Hepatocyte (in vitro differentiated cells): ENCODE measurements at regions not wholly inside any gene's neighbourhood (a gene's known extent, or its start where the extent isn't known, plus 50 kb on each side); places are given as distances from the start of the nearest gene placed in this dataset.
"Not testable (repeated sequence)": the region's sequence is repeated elsewhere in the genome, so short reads cannot be mapped to it uniquely, and the experiment has no call there.

Experiments
- DNase-seq: peaks from one replicate; pipeline ENCODE4 v3.0.0-alpha.2; 2016; ENCODE audit warnings: low spot score
- H2AFZ ChIP-seq: fragments of 200-600 bp; sonication (generic); 2 replicates; pipeline ENCODE4 v1.6.0; 2016; ENCODE audit warnings: antibody characterized with exemption, mild to moderate bottlenecking
- H3K27ac ChIP-seq: fragments of 200-600 bp; sonication (generic); 2 replicates; pipeline ENCODE4 v1.5.1; 2016; ENCODE audit warnings: mild to moderate bottlenecking
- H3K27me3 ChIP-seq: fragments of 200-600 bp; sonication (generic); 2 replicates; pipeline ENCODE4 v1.6.1; 2016
- H3K36me3 ChIP-seq: fragments of 200-600 bp; sonication (generic); replicated peaks from 2 replicates; pipeline ENCODE4 v1.5.1; 2016; ENCODE audit warnings: low read depth; ENCODE audit not compliant: insufficient read depth
- H3K4me1 ChIP-seq: fragments of 200-600 bp; sonication (generic); 2 replicates; pipeline ENCODE4 v1.5.1; 2016; ENCODE audit warnings: mild to moderate bottlenecking, moderate library complexity; ENCODE audit not compliant: insufficient read depth
- H3K4me2 ChIP-seq: fragments of 200-600 bp; sonication (generic); 2 replicates; pipeline ENCODE4 v1.6.0; 2016
- H3K4me3 ChIP-seq: fragments of 200-600 bp; sonication (generic); 2 replicates; pipeline ENCODE4 v1.5.1; 2016; ENCODE audit warnings: mild to moderate bottlenecking
- H3K79me2 ChIP-seq: fragments of 200-600 bp; sonication (generic); 2 replicates; pipeline ENCODE4 v1.6.0; 2017; ENCODE audit warnings: mild to moderate bottlenecking
- H3K9me2 ChIP-seq: fragments of 200-600 bp; sonication (generic); replicated peaks from 2 replicates; pipeline ENCODE4 v1.6.0; 2017; ENCODE audit warnings: mild to moderate bottlenecking; ENCODE audit not compliant: insufficient read depth
- H3K9me3 ChIP-seq: fragments of 200-600 bp; sonication (generic); 2 replicates; pipeline ENCODE4 v1.5.1; 2016; ENCODE audit warnings: low read depth, mild to moderate bottlenecking
- H4K20me1 ChIP-seq: fragments of 200-600 bp; sonication (generic); 2 replicates; pipeline ENCODE4 v1.6.0; 2016; ENCODE audit warnings: mild to moderate bottlenecking; ENCODE audit not compliant: insufficient read depth, poor library complexity, severe bottlenecking
- CTCF ChIP-seq: fragments of 200-600 bp; sonication (generic); IDR thresholded peaks from 2 replicates; pipeline ENCODE4 v1.5.1; 2016; ENCODE audit warnings: antibody characterized with exemption, mild to moderate bottlenecking; ENCODE audit not compliant: poor library complexity
- EZH2 ChIP-seq: fragments of 200-600 bp; sonication (generic); IDR thresholded peaks from 2 replicates; pipeline ENCODE4 v1.6.1; 2016; ENCODE audit warnings: antibody characterized with exemption, mild to moderate bottlenecking, borderline replicate concordance
- EZH2phosphoT487 ChIP-seq: fragments of 200-600 bp; sonication (generic); IDR thresholded peaks from one replicate; pipeline ENCODE4 v1.6.1; 2018; ENCODE audit warnings: antibody characterized with exemption, mild to moderate bottlenecking, low read depth, moderate library complexity; ENCODE audit not compliant: unreplicated experiment, severe bottlenecking
- WGBS: methylation state at CpG from one replicate; pipeline ENCODE4 v1.1.6; 2016; ENCODE audit warnings: low lambda C conversion rate; ENCODE audit errors: missing lambda C conversion rate; 5-methylcytosine and 5-hydroxymethylcytosine counted together

DNA sequence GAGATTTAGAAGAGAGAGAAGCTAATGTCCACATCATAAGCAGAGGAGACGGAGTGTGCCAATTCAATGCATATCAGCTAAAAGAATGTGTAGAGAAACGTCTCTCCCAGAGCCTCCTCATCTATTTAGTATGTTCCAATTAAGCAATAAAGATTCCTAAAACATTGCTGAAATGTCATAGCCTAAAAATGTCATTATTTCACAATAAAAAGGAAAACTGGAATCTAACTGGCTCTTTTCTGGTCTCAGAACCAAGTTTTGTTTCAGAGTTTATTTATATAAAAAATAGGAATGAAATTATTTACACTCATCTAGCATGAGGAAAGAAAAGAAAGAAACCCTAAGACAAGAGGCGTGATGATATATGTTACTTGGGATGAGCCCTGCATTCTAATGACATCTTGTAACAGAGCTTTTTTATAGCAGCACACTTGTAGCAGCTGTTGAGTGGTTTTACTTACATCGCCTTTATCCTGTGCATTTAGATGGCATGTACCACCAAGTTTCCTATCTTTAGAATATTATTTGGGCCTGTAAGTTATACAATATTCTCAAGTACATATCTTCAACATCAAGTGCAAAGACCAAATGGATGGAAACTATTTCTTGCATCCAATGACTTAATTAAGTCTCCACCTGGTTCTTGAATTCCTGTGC lies 266.3 kb upstream of the PRKD1 start:
- Histone ChIP-seq H2AFZ (no peak overlapping the region), H3K4me1 (no peaks in the 10 kb centered on the region), H3K4me3 (no peak overlapping the region), H3K9me2 (no peaks in the 10 kb centered on the region), H3K27me3 (no peaks in the 10 kb centered on the region), H3K27ac (peak overlapping the region; percentile 50), H3K79me2 (no peaks in the 10 kb centered on the region), H3K4me2 (no peak overlapping the region), H3K9me3 (no peaks in the 10 kb centered on the region), H4K20me1 (no peaks in the 10 kb centered on the region), H3K36me3 (no peaks in the 10 kb centered on the region)
- TF ChIP-seq EZH2 (no peak), EZH2phosphoT487 (no peak), CTCF (no peak)
- 77% methylated on average over 4 of the region's 4 CpGs for WGBS
- no peak for DNase-seq

DNA sequence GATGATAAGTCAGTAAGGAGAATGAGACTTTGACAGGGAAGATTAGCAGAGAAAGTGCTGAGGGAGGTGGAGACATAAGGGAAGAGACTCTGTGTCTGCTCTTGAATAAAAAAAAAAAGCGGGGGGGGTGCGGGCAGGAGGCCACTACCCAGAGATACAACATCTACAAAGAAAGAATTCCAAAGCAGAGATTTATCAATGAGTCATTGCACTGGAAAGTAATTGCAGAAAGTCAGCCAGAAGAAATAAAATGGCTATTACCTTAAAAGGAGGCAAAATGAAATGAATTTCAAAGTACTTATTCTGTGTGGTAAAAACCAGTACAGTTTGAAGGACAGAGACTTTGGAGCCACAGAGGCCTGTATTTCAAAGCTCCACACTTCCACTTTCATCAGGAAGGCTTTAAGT lies 267.1 kb upstream of the PRKD1 start:
- H3K9me3 ChIP-seq = no peaks in the 10 kb centered on the region
- DNase-seq = no peak
- TF ChIP-seq EZH2 (no peak), EZH2phosphoT487 (no peak), CTCF (no peak)

DNA sequence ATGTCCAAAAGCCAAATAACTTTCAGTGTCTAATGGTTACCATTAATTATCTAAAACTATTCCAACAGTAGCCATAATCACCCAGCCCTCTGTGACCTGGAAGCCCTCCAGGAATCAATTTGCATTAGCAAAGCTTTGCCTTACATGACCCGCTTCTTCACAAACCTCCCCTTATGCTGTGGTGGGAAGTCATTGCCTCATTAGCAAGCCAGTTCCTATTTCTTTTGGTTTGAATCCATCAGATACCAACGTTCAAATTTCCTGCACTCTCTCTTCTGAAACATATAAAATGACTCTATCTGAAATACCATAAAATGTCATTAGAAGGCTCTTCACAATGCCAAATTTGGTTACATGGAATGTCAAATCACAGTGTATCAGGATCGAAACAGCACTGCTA lies 268.3 kb upstream of the PRKD1 start:
- H3K27me3 ChIP-seq = no peaks in the 10 kb centered on the region
- no peak overlapping the region for H3K4me2 ChIP-seq
- H3K79me2 ChIP-seq = no peaks in the 10 kb centered on the region
- WGBS = 72% methylated on average over 3 of the region's 3 CpGs
- DNase-seq = no peak
- no peak overlapping the region for H3K4me3 ChIP-seq
- no peak for TF ChIP-seq EZH2phosphoT487
- no peak for TF ChIP-seq EZH2
- TF ChIP-seq CTCF = no peak
- no peaks in the 10 kb centered on the region for H3K4me1 ChIP-seq
- H3K9me2 ChIP-seq = no peaks in the 10 kb centered on the region
- no peak overlapping the region for H3K27ac ChIP-seq
- H4K20me1 ChIP-seq = no peaks in the 10 kb centered on the region
- H3K36me3 ChIP-seq = no peaks in the 10 kb centered on the region
- no peak overlapping the region for H2AFZ ChIP-seq
- no peaks in the 10 kb centered on the region for H3K9me3 ChIP-seq

More for the DNA sequence above, 267.1 kb upstream of the PRKD1 start:
- H3K9me2 ChIP-seq = no peaks in the 10 kb centered on the region
- H3K4me2 ChIP-seq = no peak overlapping the region
- H3K79me2 ChIP-seq = no peaks in the 10 kb centered on the region
- H3K27me3 ChIP-seq = no peaks in the 10 kb centered on the region
- H4K20me1 ChIP-seq = no peaks in the 10 kb centered on the region
- no peak overlapping the region for H3K4me3 ChIP-seq
- no peaks in the 10 kb centered on the region for H3K4me1 ChIP-seq
- H3K27ac ChIP-seq = peak overlapping the region; percentile 50
- H2AFZ ChIP-seq = no peak overlapping the region
- H3K36me3 ChIP-seq = no peaks in the 10 kb centered on the region
- WGBS = 54% methylated on average over 2 of the region's 2 CpGs

- Histone ChIP-seq H3K4me3 (no peak overlapping the region), H3K27ac (no peak overlapping the region), H3K4me1 (no peaks in the 10 kb centered on the region), H3K9me3 (no peaks in the 10 kb centered on the region), H3K4me2 (no peak overlapping the region), H3K36me3 (no peaks in the 10 kb centered on the region), H3K9me2 (no peaks in the 10 kb centered on the region), H4K20me1 (no peaks in the 10 kb centered on the region), H3K27me3 (no peaks in the 10 kb centered on the region), H2AFZ (no peak overlapping the region), H3K79me2 (no peaks in the 10 kb centered on the region)
- no peak for TF ChIP-seq CTCF
- no peak for TF ChIP-seq EZH2phosphoT487
- no peak for TF ChIP-seq EZH2
- no peak for DNase-seq
- 83% methylated on average over 2 of the region's 2 CpGs for WGBS
These were observed 269.2 kb upstream of the PRKD1 start for GRCh38 chr14:30196861-30197260.

- H3K27ac ChIP-seq, H3K4me1 ChIP-seq, H3K27me3 ChIP-seq, H3K4me3 ChIP-seq, H3K9me3 ChIP-seq, H3K4me2 ChIP-seq, H3K9me2 ChIP-seq, DNase-seq, H3K79me2 ChIP-seq, H3K36me3 ChIP-seq, H4K20me1 ChIP-seq, H2AFZ ChIP-seq: not testable (repeated sequence)
- 81% methylated on average over 3 of the region's 3 CpGs for WGBS
These were observed 271.1 kb upstream of the PRKD1 start for GRCh38 chr14:30198720-30199119.
